Epithelial cell of proximal tubule (primary cell): ENCODE measurements at regions not wholly inside any gene's neighbourhood (a gene's known extent, or its start where the extent isn't known, plus 50 kb on each side); places are given as distances from the start of the nearest gene placed in this dataset.

ENCODE experiments used
- DNase-seq: peaks from one replicate; pipeline ENCODE4 v3.0.0-alpha.2; 2011; ENCODE audit warnings: low read depth
- H3K4me3 ChIP-seq: 2 replicates; pipeline ENCODE4 v1.5.1; 2011; ENCODE audit warnings: low read depth, mild to moderate bottlenecking, low read length
- TF ChIP-seq, protein P1 (sequence below): conservative IDR thresholded peaks from 2 replicates; pipeline ENCODE4 v1.5.1; 2012; ENCODE audit warnings: low read depth, mild to moderate bottlenecking, low read length

DNA sequence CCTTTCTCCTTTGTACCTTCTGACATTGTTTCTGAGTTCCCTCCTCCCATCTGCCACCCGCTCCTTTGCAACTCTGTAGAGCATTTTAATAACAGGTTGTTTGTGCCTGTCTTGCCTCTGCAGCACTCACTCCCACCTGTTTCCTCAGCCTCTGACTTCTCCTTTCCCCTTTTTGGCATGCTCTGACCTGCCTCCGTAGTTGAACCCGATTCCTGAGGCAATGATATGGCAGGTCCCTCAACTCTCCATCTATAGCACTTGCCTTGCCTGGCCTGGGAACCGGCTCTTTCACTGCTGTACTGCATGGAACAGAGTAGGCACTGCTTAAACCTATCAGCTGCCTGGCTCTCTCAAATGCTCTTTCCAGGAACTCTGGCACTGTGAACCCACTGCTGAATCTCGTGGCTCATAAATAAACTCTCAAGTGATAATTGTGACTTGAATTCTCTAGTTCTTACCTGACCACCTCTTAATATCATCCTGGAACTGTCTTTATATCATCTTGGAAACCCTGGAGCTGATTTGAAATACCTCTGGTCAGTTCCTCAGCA, 50.3 kb downstream of the UTRN start:
- TF ChIP-seq, protein P1, sequence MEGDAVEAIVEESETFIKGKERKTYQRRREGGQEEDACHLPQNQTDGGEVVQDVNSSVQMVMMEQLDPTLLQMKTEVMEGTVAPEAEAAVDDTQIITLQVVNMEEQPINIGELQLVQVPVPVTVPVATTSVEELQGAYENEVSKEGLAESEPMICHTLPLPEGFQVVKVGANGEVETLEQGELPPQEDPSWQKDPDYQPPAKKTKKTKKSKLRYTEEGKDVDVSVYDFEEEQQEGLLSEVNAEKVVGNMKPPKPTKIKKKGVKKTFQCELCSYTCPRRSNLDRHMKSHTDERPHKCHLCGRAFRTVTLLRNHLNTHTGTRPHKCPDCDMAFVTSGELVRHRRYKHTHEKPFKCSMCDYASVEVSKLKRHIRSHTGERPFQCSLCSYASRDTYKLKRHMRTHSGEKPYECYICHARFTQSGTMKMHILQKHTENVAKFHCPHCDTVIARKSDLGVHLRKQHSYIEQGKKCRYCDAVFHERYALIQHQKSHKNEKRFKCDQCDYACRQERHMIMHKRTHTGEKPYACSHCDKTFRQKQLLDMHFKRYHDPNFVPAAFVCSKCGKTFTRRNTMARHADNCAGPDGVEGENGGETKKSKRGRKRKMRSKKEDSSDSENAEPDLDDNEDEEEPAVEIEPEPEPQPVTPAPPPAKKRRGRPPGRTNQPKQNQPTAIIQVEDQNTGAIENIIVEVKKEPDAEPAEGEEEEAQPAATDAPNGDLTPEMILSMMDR, result no peak
- no peak for DNase-seq
- H3K4me3 ChIP-seq, result no peak overlapping the region

DNA sequence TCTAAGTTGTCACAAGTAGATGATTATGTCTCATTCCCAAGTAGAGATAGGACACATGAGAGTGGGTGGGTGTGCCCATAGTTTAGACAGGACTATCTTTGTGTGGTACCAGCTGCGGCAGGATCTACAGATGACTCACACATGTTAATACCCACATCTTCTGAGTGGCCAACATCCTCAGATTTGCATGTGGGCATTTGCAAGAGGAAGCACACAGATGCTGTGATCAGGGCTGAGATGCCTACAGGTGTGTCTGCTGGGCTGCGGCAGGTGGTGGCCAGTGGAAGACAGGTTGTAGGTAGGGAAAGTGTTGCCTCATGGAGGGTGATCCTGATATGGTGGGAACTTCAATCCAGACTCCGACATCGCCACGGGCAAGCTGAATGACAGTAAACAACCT, 50.8 kb downstream of the UTRN start:
- DNase-seq, result no peak
- TF ChIP-seq, protein P1, result no peak
- no peak overlapping the region for H3K4me3 ChIP-seq

DNA sequence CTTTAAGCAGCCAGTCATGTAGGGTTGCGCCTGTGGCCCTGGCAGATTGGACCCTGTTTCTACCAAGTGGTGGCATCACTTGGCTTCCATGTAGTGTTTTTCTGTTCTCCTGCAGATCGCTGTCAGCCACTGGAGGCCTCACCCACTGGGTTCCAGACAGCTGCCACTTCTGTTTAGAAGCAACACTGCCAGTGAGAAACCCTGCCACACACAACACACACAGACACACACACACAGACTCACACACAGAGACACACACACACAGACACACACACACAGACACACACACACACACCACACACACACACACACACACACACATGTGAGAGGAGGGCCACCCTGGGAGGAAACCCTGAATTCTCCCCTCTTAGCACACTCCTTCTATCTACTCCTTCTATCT, 51.8 kb downstream of the UTRN start:
- TF ChIP-seq, protein P1, result no peak
- DNase-seq, result no peak
- H3K4me3 ChIP-seq, result no peak overlapping the region

DNA sequence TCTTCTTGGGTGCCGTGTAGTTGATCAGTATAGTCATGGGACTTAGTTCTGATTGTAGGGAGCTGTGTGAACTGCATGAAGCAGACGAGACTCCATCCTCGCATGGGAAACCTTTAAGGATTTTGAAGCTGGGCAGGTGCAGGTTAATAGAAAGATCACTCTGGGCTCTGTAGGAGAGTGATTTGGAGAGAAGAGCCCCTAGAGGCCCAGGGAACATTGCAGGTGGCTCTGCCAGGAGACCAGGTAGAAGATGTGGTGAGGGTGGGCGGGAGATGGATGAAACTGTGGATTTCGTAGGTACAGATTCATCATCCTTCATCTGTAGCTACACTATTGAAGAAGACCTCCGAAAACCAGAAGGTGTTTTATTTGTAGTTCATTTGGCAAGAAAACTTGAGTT, 53.3 kb downstream of the UTRN start:
- H3K4me3 ChIP-seq, result no peak overlapping the region
- TF ChIP-seq, protein P1, result no peak
- no peak for DNase-seq

DNA sequence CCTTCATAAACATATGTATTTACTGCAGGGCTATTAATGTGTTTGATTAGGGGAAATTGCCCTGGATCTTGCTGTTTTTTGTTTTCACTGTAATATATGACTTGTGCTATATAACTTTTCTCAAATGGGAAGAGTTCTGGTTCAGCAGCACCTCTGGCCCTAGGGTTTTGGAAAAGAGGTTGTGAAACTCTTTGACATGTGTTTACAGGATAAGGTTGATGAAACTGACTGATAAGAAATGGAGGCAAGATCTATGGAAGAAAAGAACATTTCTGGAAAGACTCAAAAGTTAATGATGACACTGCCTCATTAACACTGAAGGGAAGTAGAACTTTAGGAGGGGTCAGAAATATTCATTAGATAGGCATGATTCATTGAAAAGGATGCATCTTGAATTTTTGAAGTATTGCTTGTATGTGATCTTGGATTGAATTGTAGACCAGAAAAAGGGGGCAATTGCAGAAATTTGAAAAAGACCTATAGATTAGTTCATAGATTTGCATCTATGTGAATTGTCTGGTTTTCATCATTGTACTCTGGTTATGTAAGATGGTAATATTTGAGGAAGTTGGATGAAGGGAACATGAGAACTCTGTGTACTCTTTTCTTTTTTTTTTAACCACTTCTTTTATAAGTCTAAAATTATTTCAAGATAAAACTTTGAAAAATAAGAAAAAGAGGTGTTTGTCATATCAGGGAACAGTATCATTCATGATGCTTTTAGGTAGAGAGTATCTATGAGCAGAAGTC, 54.0 kb downstream of the UTRN start:
- DNase-seq, result no peak
- TF ChIP-seq, protein P1, result no peak
- no peak overlapping the region for H3K4me3 ChIP-seq

DNA sequence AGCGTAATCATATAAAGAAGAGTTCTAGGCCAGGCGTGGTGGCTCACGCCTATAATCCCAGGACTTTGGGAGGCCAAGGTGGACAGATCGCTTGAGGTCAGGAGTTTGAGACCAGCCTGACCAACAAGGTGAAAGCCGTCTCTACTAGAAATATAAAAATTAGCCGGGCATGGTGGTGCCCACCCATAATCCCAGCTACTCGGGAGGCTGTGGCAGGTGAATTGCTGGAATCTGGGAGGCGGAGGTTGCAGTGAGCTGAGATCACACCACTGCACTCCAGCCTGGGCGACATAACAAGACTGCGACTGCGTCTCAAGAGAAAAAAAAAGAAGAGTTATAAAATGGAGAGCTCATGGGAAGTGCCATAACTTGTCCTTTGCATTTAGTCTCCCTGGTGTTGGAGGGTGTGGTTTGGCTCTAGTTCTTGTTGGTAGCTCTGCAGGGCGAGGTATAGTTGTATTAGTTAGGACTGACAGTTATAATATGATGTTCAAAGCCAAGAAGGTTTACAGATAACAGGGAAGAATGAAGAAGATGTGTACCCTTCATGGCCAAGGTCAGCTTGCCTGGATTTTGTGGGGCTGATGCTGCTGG, 54.8 kb downstream of the UTRN start:
- no peak overlapping the region for H3K4me3 ChIP-seq
- no peak for DNase-seq
- TF ChIP-seq, protein P1, result no peak
